ENCODE measurements at regions not wholly inside any gene's neighbourhood (a gene's known extent, or its start where the extent isn't known, plus 50 kb on each side); places are given as distances from the start of the nearest gene placed in this dataset.

DNA sequence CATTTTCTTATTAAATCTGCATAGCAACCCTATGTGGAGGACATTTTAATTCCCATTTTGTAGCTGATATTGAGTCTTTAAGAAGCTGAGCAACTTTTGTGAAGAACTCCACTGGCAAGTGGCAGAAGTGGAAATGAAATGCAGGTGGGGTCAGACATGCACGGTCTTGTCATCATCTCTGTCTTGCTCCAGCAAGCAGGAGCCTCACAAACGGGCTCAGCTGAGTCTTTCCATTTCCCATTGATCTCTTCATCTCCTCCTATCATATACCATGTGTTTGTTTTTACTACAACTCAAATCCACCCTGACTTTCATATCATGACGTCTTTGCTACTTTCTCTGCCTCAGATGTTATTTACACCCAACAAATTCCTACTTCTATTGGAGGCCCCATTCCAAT lies 97.9 kb upstream of the TENM4 start (continued):
- TF ChIP-seq MAX (IDR thresholded peaks at IDR 0.05) (no peak), ESRRA (IDR thresholded peaks at IDR 0.05; ENCODE audit: borderline replicate concordance, low read length) (no peak)

DNA sequence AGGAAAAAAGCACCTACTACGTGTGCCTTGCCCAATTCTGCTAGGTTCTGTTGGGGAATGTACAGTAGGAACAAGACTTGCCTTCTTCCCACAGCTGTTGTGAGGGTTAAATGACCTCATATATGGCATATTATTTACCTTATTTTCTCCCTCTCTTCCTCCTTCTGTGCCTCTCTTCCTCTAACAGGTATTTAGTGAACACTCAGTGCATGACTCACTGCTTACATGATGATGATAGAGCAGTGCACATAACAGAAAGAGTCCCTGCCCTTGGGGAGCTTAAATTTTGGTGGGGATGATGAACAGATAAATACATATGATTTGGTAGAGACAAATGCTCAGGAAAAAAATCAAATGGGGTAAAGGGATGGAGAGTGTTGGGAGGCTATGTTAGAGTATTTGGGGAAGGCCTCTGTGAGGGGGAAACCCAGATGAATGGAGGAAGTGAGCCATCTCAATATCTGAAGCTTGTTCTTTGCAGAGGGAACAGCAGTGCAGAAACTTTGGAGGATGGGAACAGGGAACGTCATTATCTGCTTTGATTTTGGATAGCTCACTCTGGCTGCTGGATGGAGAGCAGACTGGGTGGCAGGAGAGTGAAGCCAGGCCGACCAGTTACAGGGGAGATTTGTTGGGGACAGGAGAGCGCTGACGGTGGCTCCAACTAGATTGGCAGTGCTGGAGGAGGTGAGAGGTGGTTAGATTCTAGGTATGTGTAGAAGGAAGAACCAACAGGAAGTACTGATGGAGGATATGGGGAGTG lies 95.5 kb upstream of the TENM4 start:
- ATAC-seq (no peak), FAIRE-seq (no peak), DNase-seq (ENCODE audit: low read depth in 1 of 2, low spot score in 1 of 2) (no peak)
- ChIA-PET CTCF (interaction anchor here (1.0 kb wide), 1 partner anchor 14 kb away, joined by 3 read pairs; no protein-coding TSS in a partner anchor), POLR2A (no interaction called here)
- 4% methylated on average over 5 of the region's 5 CpGs for WGBS (ENCODE audit: missing lambda C conversion rate)
- H3K4me3 ChIP-seq: no peak overlapping the region
- no peaks in the 10 kb centered on the region for H3K4me1 ChIP-seq
- no peak overlapping the region for H3K4me2 ChIP-seq
- H3K27ac ChIP-seq: no peak overlapping the region
- TF ChIP-seq MAX (IDR thresholded peaks at IDR 0.05) (no peak), EHF (CRISPR knock-in tag; IDR thresholded peaks at IDR 0.05) (no peak), NFE2L2 (conservative IDR thresholded peaks at IDR 0.05; ENCODE audit: low read length) (no peak), RCOR1 (IDR thresholded peaks at IDR 0.05; ENCODE audit: low read depth, low read length) (no peak)
- TF ChIP-seq, protein P1, sequence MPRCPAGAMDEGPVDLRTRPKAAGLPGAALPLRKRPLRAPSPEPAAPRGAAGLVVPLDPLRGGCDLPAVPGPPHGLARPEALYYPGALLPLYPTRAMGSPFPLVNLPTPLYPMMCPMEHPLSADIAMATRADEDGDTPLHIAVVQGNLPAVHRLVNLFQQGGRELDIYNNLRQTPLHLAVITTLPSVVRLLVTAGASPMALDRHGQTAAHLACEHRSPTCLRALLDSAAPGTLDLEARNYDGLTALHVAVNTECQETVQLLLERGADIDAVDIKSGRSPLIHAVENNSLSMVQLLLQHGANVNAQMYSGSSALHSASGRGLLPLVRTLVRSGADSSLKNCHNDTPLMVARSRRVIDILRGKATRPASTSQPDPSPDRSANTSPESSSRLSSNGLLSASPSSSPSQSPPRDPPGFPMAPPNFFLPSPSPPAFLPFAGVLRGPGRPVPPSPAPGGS (IDR thresholded peaks at IDR 0.05): no peak
- no peaks in the 10 kb centered on the region for H3K9me3 ChIP-seq

- Histone ChIP-seq H3K27ac (no peak overlapping the region), H3K4me2 (no peak overlapping the region), H3K4me3 (no peak overlapping the region), H3K9me3 (no peaks in the 10 kb centered on the region), H3K4me1 (no peaks in the 10 kb centered on the region)
- no peak for TF ChIP-seq POLR2AphosphoS2 (conservative IDR thresholded peaks at IDR 0.05; ENCODE audit: low read length)
- TF ChIP-seq, protein P2, sequence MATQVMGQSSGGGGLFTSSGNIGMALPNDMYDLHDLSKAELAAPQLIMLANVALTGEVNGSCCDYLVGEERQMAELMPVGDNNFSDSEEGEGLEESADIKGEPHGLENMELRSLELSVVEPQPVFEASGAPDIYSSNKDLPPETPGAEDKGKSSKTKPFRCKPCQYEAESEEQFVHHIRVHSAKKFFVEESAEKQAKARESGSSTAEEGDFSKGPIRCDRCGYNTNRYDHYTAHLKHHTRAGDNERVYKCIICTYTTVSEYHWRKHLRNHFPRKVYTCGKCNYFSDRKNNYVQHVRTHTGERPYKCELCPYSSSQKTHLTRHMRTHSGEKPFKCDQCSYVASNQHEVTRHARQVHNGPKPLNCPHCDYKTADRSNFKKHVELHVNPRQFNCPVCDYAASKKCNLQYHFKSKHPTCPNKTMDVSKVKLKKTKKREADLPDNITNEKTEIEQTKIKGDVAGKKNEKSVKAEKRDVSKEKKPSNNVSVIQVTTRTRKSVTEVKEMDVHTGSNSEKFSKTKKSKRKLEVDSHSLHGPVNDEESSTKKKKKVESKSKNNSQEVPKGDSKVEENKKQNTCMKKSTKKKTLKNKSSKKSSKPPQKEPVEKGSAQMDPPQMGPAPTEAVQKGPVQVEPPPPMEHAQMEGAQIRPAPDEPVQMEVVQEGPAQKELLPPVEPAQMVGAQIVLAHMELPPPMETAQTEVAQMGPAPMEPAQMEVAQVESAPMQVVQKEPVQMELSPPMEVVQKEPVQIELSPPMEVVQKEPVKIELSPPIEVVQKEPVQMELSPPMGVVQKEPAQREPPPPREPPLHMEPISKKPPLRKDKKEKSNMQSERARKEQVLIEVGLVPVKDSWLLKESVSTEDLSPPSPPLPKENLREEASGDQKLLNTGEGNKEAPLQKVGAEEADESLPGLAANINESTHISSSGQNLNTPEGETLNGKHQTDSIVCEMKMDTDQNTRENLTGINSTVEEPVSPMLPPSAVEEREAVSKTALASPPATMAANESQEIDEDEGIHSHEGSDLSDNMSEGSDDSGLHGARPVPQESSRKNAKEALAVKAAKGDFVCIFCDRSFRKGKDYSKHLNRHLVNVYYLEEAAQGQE (IDR thresholded peaks at IDR 0.05): no peak
- TF ChIP-seq, protein P3, sequence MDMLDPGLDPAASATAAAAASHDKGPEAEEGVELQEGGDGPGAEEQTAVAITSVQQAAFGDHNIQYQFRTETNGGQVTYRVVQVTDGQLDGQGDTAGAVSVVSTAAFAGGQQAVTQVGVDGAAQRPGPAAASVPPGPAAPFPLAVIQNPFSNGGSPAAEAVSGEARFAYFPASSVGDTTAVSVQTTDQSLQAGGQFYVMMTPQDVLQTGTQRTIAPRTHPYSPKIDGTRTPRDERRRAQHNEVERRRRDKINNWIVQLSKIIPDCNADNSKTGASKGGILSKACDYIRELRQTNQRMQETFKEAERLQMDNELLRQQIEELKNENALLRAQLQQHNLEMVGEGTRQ (IDR thresholded peaks at IDR 0.05): no peak
- TF ChIP-seq, protein P4, sequence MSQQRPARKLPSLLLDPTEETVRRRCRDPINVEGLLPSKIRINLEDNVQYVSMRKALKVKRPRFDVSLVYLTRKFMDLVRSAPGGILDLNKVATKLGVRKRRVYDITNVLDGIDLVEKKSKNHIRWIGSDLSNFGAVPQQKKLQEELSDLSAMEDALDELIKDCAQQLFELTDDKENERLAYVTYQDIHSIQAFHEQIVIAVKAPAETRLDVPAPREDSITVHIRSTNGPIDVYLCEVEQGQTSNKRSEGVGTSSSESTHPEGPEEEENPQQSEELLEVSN (IDR thresholded peaks at IDR 0.05; ENCODE audit: borderline replicate concordance, low read depth): no peak
- no peak for TF ChIP-seq CEBPB (IDR thresholded peaks at IDR 0.05)
- no peak for TF ChIP-seq RAD21 (conservative IDR thresholded peaks at IDR 0.05 in 1 of 2, IDR thresholded peaks at IDR 0.05 in 1 of 2)
- TF ChIP-seq POLR2A (IDR thresholded peaks at IDR 0.05; ENCODE audit: low read length): no peak
- no peak for TF ChIP-seq HDAC2 (IDR thresholded peaks at IDR 0.05)
- TF ChIP-seq, protein P5, sequence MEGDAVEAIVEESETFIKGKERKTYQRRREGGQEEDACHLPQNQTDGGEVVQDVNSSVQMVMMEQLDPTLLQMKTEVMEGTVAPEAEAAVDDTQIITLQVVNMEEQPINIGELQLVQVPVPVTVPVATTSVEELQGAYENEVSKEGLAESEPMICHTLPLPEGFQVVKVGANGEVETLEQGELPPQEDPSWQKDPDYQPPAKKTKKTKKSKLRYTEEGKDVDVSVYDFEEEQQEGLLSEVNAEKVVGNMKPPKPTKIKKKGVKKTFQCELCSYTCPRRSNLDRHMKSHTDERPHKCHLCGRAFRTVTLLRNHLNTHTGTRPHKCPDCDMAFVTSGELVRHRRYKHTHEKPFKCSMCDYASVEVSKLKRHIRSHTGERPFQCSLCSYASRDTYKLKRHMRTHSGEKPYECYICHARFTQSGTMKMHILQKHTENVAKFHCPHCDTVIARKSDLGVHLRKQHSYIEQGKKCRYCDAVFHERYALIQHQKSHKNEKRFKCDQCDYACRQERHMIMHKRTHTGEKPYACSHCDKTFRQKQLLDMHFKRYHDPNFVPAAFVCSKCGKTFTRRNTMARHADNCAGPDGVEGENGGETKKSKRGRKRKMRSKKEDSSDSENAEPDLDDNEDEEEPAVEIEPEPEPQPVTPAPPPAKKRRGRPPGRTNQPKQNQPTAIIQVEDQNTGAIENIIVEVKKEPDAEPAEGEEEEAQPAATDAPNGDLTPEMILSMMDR (IDR thresholded peaks at IDR 0.05): no peak
- no peak for TF ChIP-seq MAX (IDR thresholded peaks at IDR 0.05)
- no peak for TF ChIP-seq CBX2 (IDR thresholded peaks at IDR 0.05; ENCODE audit: borderline replicate concordance, low read depth)
- no peak for TF ChIP-seq PHF8 (IDR thresholded peaks at IDR 0.05; ENCODE audit: borderline replicate concordance, low read depth)
- TF ChIP-seq CHD2 (IDR thresholded peaks at IDR 0.05; ENCODE audit: low read length, partially characterized antibody): no peak
- TF ChIP-seq EP300 (IDR thresholded peaks at IDR 0.05): no peak
- no peak for TF ChIP-seq KDM1A (IDR thresholded peaks at IDR 0.05; ENCODE audit: low read depth)
- no peak for TF ChIP-seq RARB (CRISPR knock-in tag; IDR thresholded peaks at IDR 0.05)
- no peak for TF ChIP-seq RNF2 (IDR thresholded peaks at IDR 0.05; ENCODE audit: borderline replicate concordance, low read depth)
- no peak for TF ChIP-seq EHMT2 (IDR thresholded peaks at IDR 0.05; ENCODE audit: low read depth)
- DNase-seq (ENCODE audit: low read depth in 1 of 2, low spot score in 1 of 2): no peak
- no peak for ATAC-seq
- POLR2A ChIA-PET: no interaction called here
- 0% methylated on average over 1 of the region's 1 CpG for WGBS (ENCODE audit: missing lambda C conversion rate)
- no peak for FAIRE-seq
- CTCF ChIA-PET: no interaction called here
Observed at GRCh38 chr11:79535606-79536005, 94.8 kb upstream of the TENM4 start.
